ENCODE measurements at regions not wholly inside any gene's neighbourhood (a gene's known extent, or its start where the extent isn't known, plus 50 kb on each side); places are given as distances from the start of the nearest gene placed in this dataset.

DNA sequence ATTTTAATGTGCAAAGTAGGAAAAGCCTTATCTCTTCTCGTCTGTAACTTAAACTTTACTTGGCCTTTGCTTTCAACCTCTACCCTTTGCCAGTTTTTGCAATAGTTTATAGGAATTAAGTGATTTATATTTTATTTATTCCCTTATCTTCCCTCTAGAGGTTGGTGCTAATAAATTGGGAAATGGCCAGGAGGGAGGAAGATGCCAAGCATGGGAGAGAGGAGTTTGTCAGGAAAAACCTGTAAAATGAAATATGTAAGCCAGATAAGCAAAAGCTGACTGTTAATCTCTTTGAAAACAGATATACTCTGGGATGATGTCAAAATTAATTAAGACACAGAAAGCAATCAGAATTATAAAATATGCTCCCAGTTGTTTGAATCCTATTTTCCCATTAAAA is 484.5 kb downstream of the NR2F1-AS1 start:
- no peak for DNase-seq

DNA sequence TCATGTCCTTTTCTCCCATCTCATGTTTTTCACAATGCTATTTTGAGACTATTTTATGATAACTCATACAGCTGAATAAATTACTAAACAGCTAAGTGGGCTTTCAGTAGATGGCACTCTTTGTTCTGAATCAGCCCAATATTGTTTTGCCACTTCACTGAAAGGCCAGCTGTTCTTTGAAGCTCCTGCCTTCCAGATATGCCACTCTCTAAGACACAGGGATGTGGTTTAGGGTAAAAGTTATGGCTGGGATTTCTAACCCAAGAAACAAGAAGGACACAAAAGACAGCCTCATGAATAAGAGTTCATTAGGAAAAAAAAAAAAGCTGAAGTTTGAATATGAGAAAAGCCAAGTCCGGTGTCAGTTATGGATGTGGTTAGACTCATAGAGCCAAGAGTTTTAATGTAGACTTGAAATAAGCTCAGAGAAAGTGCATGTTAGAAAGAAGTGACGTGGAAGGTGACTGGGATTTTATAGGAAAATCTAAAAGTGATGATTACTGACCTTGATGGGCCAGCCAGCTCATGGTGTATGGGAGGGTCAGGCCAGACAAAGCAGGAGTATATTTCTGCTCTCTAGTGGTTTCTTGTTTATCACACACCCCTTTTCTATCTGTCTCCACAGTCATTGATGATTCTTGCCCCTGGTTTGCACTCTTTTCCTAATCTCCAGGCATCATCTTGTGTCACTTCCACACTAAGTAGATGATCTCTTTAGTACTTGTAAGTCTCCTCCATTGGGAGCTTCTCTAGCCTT is 488.5 kb downstream of the NR2F1-AS1 start:
- DNase-seq: no peak

- no peak for DNase-seq
Measured at GRCh38 chr5:93090698-93091097, 490.3 kb downstream of the NR2F1-AS1 start.

DNA sequence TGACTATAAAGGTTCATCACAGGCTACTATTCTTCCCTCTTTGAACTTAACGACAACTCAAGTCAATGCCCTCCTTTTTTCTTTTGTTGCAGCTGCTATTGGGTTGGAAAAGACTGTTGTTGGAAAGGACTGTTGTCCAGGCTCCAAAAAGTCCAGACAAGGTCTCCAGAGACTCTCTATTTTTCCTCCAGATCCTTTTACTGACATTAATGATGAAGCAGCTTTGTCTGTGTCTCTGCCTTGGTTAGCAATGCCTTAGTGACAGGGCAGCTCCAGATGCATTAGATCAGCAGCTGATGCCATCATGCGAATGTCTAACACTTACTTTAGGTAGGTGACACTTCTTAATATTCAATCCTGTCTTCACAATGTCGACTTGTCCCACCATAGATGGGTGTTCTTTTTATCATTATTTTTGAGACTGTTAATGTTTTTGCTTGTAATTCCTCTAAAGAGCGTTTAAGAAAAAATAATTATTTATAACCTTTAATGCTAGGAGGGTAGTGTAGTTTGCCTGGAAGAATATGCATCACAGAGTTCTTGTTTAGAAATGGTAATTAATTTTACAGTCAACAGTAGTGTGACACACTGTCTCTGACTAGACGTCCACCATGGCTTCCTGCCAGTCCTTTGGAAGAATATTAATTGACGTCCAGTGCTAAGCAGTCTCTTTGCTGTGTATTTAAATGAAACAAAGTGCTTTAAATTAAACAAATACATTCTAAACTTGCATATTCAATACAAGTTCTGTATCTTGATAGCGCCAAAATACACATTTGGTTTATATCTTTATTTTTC is 492.2 kb downstream of the NR2F1-AS1 start:
- DNase-seq: no peak

DNA sequence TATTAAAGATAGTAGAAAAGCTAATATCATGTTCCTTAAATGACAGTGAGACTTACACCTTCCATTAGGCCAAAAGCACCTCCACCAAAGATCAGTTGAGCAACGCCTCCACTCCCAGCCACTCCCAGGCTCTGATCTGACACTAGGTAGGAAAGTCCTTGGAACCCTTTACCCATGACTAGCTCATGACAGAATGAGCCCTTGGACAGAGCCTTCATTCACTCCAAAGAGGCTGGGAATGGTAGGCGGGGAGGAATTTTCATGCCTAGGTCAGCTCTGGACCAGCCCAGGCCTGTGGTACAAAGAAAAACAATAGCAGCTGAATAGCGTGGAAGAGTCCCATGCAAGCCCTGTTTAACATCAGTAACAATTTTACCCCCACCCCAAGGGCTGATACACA is 493.7 kb downstream of the NR2F1-AS1 start:
- DNase-seq: no peak

GRCh38 chr5:93082981-93083380 is 498.0 kb downstream of the NR2F1-AS1 start:
- no peak for DNase-seq

DNA sequence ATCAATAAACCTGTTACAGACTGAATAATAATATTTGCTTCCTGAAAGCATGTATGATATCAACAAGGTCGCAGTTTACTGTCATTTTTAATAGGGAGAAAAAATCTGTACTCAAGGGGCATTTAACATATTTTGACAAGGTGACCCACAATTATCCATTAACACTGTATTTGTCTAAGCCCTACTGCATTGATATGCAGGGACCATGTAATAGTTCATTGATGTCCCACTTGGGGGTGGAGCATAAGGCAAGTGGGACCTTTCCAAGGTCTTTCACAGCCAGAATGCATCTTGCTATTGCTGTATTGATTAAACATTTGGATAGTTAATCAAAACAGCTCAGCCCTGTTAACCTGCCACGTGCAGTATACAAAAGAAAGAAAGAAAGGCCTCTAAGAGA is 502.0 kb downstream of the NR2F1-AS1 start:
- no peak for DNase-seq

GRCh38 chr5:93078082-93079038 is 502.7 kb downstream of the NR2F1-AS1 start:
- no peak for DNase-seq

DNA sequence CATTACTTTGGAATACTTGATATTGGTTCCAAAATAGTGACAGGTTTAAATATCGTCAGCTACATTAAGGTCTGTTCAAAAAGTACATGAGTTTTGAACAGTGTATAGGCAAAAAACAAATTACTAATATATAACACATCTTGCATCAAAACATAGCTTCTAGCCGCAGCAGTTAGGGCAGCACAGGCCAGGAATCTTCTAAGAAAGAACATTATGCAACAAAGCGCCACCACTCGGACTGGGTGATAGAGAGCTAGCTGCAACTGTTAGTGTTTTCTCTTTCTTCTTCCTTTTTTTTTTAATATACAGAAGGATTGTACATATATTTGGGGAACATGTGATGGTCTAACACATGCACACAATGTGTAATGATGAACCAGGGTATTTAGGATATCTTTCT is 504.5 kb downstream of the NR2F1-AS1 start:
- DNase-seq: no peak

- no peak for DNase-seq
Measured at GRCh38 chr5:93076096-93076495, 504.9 kb downstream of the NR2F1-AS1 start.

GRCh38 chr5:93073547-93073946 is 507.5 kb downstream of the NR2F1-AS1 start:
- no peak for DNase-seq

DNA sequence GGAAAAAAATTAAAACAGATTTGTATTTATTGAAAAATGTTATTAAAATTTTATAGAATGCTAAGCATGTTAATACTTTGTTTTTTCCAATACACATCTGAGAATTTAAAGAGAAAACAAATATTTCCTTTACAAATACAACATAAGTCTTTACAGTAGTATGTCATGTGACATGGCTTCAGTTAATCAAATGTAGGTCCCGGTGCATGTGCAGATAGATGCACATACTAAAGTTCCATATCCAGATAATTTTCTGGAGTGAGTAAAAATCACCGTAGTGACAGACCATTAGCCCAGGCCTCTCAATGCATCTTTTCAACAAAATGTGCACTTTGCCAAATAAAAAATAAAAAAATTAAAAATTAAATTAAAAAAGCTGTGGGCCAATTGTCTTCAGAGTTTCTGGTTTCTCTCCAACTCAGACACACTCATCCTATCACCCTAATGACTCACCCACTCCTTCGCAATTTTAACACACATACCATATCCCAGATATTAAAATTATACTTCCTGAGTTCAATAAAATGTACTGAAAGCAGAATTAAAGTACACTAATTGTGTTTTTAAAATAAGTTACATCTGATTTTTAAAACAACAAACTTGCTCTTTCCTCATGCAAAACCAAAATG is 508.1 kb downstream of the NR2F1-AS1 start:
- DNase-seq: no peak

GRCh38 chr5:93071710-93072109 is 509.3 kb downstream of the NR2F1-AS1 start:
- no peak for DNase-seq

DNA sequence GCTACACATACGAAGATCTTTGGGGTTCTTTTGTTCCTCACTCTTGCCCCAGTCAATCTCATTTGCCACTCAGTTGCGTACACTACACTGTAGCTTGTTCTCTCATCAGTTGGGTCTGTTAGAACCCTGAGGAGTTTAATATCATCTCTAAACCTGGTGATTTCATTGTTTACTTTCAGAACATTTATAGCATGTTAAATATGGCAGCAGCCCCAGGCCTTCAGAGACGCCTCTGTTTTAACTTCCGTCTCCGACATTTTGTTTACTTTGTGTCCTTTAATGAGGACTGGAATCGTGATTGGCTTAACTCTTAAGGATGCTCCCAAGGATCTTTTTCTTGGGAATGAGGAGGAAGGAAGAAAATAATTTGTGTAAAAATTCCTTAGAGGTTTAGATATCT is 510.1 kb downstream of the NR2F1-AS1 start:
- DNase-seq: no peak

DNA sequence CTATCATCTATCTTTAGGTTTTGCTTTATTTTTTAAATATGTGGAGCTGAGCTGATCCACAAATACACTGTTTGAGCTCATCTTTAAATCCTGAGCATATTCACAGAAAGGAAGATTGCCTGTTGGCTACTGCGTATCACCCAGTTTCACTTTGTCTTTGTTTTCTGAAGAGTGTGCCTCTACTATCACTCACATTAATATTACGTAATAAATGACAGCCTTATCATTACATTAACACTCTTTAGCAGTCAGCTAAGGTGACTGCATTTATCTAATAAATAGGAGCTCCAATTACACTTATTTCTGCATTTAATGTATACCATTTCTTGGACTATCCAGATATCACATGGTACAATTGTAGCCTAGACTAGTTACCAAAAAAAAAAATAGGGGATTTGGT is 511.7 kb downstream of the NR2F1-AS1 start:
- DNase-seq: no peak

DNA sequence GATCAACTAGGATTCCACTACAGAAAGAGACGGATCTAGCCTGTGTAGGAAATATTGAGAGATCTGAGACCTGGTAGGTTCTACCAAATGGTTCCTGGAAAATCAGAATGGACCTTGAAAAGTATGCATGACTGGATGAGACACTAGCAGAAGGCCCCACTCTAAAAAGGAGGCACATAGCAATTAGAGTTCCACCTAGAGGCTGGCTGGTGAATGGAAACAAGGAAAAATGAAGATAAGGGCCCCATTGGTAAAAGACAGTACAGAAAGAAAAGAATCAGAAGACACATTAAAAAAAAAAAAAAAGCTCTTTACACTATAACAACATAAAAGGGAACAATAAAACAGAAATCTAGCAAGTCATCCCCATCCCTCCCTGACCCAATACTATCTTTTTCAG is 518.5 kb downstream of the NR2F1-AS1 start:
- DNase-seq: no peak

- no peak for DNase-seq
Measured at GRCh38 chr5:93058309-93058708, 522.7 kb downstream of the NR2F1-AS1 start.

- no peak for DNase-seq
Measured at GRCh38 chr5:93057311-93057710, 523.7 kb downstream of the NR2F1-AS1 start.

GRCh38 chr5:93055971-93056370 is 525.0 kb downstream of the NR2F1-AS1 start:
- DNase-seq: no peak

- DNase-seq: no peak
Measured at GRCh38 chr5:93055561-93055960, 525.5 kb downstream of the NR2F1-AS1 start.

GRCh38 chr5:93054424-93055163 is 526.4 kb downstream of the NR2F1-AS1 start:
- DNase-seq: no peak

GRCh38 chr5:93053825-93054224 is 527.2 kb downstream of the NR2F1-AS1 start:
- peak in 1 of 2 experiments; percentile 7 for DNase-seq

Measured in NCI-H1930 (cell line).